ENCODE measurements at regions not wholly inside any gene's neighbourhood (a gene's known extent, or its start where the extent isn't known, plus 50 kb on each side); places are given as distances from the start of the nearest gene placed in this dataset.

- POLR2A ChIA-PET: no interaction called here
- H3K4me1 ChIP-seq (ENCODE audit: control insufficient read depth, insufficient read depth, low read length): no peaks in the 10 kb centered on the region
- no peak overlapping the region for H3K9ac ChIP-seq (ENCODE audit: control insufficient read depth, insufficient read depth, low read length)
- no peak overlapping the region for H3K27ac ChIP-seq (ENCODE audit: control insufficient read depth, insufficient read depth)
- no peak overlapping the region for H2AFZ ChIP-seq (ENCODE audit: control insufficient read depth, low read depth, low read length)
- no peak overlapping the region for H3K4me3 ChIP-seq
- no peaks in the 10 kb centered on the region for H4K20me1 ChIP-seq (ENCODE audit: control insufficient read depth, insufficient read depth)
- BruUV-seq (replicated peaks): no TSS peak
- SMC1A ChIA-PET (ENCODE audit: uncharacterized antibody, unreplicated experiment): no interaction called here
- no peaks in the 10 kb centered on the region for H3K9me3 ChIP-seq (replicated peaks; ENCODE audit: control insufficient read depth, insufficient read depth, low read length)
- ATAC-seq: no peak
- WGBS (ENCODE audit: insufficient coverage, insufficient replicate concordance, low lambda C conversion rate, missing lambda C conversion rate): 12% methylated on average over 3 of the region's 3 CpGs
- TF ChIP-seq CHD4 (IDR thresholded peaks at IDR 0.05): no peak
- no peak for TF ChIP-seq SUZ12 (IDR thresholded peaks at IDR 0.05; ENCODE audit: unreplicated experiment)
- no peak for TF ChIP-seq ZNF274 (IDR thresholded peaks at IDR 0.05; ENCODE audit: insufficient read depth, insufficient read length)
- no peak for TF ChIP-seq ASH2L (IDR thresholded peaks at IDR 0.05; ENCODE audit: borderline replicate concordance, low read depth)
- no peak for TF ChIP-seq TAF1 (IDR thresholded peaks at IDR 0.05; ENCODE audit: borderline replicate concordance, low read depth, low read length)
- no peak for TF ChIP-seq PRDM15 (CRISPR knock-in tag; IDR thresholded peaks at IDR 0.05)
- no peak for TF ChIP-seq MLLT1 (IDR thresholded peaks at IDR 0.05)
- no peak for TF ChIP-seq PBX3 (IDR thresholded peaks at IDR 0.05; ENCODE audit: insufficient replicate concordance, low read depth, low read length)
- TF ChIP-seq IRF3 (IDR thresholded peaks at IDR 0.05): no peak
- no peak for TF ChIP-seq NFYA (IDR thresholded peaks at IDR 0.05; ENCODE audit: borderline replicate concordance, low read depth, low read length)
- no peak for TF ChIP-seq HDAC6 (IDR thresholded peaks at IDR 0.05; ENCODE audit: unreplicated experiment)
- no peak for TF ChIP-seq MYB (IDR thresholded peaks at IDR 0.05; ENCODE audit: borderline replicate concordance, low read depth, low read length)
- no peak for TF ChIP-seq CBX3 (IDR thresholded peaks at IDR 0.05; ENCODE audit: borderline replicate concordance, low read depth)
- TF ChIP-seq ZNF622 (IDR thresholded peaks at IDR 0.05): no peak
- TF ChIP-seq SP1 (IDR thresholded peaks at IDR 0.05; ENCODE audit: low read depth, low read length): no peak
- no peak for TF ChIP-seq HDAC2 (IDR thresholded peaks at IDR 0.05)
- no peak for TF ChIP-seq GATAD2B (conservative IDR thresholded peaks at IDR 0.05; ENCODE audit: low read depth)
- TF ChIP-seq NBN (IDR thresholded peaks at IDR 0.05): no peak
- TF ChIP-seq WRNIP1 (IDR thresholded peaks at IDR 0.05; ENCODE audit: borderline replicate concordance, low read depth, low read length): no peak
- H3K36me3 ChIP-seq (ENCODE audit: control insufficient read depth in 2 of 2, insufficient read depth in 2 of 2, low read length in 1 of 2): no peaks in the 10 kb centered on the region
- H3K4me2 ChIP-seq (ENCODE audit: control insufficient read depth, insufficient read depth): no peak overlapping the region
- CTCF ChIA-PET: no interaction called here
- H3K27me3 ChIP-seq (replicated peaks in 1 of 2; ENCODE audit: control insufficient read depth in 2 of 2, insufficient read depth in 2 of 2, low read length in 1 of 2): no peaks in the 10 kb centered on the region
- no peak for DNase-seq (ENCODE audit: low read depth, low spot score)
- RAD21 ChIA-PET (ENCODE audit: unreplicated experiment): no interaction called here
- in situ Hi-C loops (cut with MboI) (no loop called here), intact Hi-C loops (cut with micrococcal nuclease; ENCODE audit: unreplicated experiment) (no loop called here)
- no peaks in the 10 kb centered on the region for H3K79me2 ChIP-seq (ENCODE audit: control insufficient read depth, insufficient read depth, low read length)
- no peak for FAIRE-seq
Observed at GRCh38 chr2:40783704-40784103, 331.8 kb upstream of the SLC8A1 start.

All from GM12878 (cell line).